Choroid plexus epithelial cell (primary cell): ENCODE measurements at regions not wholly inside any gene's neighbourhood (a gene's known extent, or its start where the extent isn't known, plus 50 kb on each side); places are given as distances from the start of the nearest gene placed in this dataset.

Source experiments
- DNase-seq: peaks from one replicate; pipeline ENCODE4 v3.0.0-alpha.2; 2010; ENCODE audit warnings: low read depth
- H3K4me3 ChIP-seq: 2 replicates; pipeline ENCODE4 v1.5.1; 2011; ENCODE audit warnings: low read depth, mild to moderate bottlenecking, control low read depth, low read length, moderate library complexity
- CTCF ChIP-seq: conservative IDR thresholded peaks from 2 replicates; pipeline ENCODE4 v1.5.1; 2011; ENCODE audit warnings: low read depth, mild to moderate bottlenecking, control low read depth, inconsistent platforms, low read length, moderate library complexity

DNA sequence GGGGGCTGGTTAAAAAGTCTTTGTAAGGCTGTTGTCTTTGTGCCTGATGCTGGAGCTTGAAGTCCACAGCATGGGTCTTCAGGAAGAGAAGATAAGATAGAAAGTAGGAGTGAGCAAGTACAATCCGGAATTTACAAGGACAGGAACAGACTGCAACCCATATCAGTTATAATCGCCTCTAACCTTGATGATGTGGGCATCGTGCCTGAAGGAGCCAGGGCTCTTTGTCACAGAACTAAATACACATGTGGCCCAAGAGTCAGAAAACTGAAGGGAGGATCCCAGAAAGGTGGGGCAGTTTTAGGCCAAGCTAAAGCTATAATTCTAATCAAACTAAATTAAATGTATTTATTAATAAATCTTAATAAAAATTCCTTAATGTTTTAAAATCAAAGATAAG is 132.2 kb downstream of the TMCO5A start:
- TF ChIP-seq CTCF = no peak
- no peak overlapping the region for H3K4me3 ChIP-seq
- no peak for DNase-seq

DNA sequence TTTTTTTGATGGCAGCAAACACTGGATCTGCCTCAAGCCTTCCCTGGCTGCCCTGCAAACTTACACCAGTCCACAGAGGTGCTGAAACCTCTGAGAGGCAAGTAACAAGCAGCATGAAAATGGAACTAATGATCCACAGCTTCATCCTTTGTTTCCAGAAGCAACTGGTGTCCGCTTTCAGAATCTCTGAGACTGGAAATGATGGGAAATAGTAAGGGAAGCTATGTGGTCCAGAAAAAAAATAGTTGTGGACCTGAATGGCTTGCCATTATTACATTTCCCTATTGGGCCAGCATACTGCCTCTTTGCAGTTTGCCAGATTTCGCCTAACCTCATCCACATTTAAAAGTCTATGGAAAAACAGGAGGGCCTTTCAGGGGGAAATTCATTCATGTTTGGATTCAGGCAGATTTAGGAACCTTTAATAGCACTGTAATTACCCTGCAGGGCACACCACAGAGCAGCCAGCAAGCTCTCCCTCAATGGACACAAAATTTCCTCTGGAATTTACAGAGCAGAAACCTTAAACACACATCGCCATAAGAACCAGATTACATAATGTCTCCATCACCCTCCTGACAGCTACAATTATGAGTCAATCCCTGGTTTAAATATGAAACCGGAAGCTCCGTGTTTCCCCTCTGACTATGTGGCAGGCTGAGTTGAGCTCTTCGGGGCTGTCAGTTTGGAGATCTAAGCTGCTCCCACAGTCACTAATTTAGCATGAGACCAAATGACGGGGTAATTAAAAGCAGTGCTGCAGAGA is 134.4 kb downstream of the TMCO5A start:
- H3K4me3 ChIP-seq = peak overlapping the region; percentile 33
- DNase-seq = peak; percentile 87
- no peak for TF ChIP-seq CTCF

GRCh38 chr15:38069511-38070011 is 135.1 kb downstream of the TMCO5A start:
- DNase-seq = peak; percentile 91
- TF ChIP-seq CTCF = no peak
- no peak overlapping the region for H3K4me3 ChIP-seq

DNA sequence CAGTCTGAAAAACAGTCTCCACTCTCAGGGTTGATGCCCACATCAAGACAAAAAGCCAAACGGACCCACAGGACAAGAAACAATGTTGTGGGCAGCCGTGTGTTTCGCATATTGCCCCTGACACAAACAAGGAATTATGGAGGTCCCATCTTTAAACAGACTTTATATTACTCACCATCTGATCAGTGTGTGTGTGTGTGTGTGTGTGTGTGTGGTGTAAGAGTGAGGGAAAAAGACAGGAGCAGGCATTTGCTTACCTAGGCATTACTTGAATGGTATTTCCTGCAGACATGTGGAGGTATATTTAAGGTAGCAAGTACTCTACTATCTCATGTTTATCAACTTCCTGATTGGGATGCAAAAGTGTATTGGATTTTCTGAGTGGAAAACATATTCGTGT is 136.3 kb downstream of the TMCO5A start:
- no peak overlapping the region for H3K4me3 ChIP-seq
- TF ChIP-seq CTCF = no peak
- DNase-seq = no peak

GRCh38 chr15:38071211-38071972 is 137.0 kb downstream of the TMCO5A start:
- DNase-seq = no peak
- H3K4me3 ChIP-seq = no peak overlapping the region
- no peak for TF ChIP-seq CTCF

DNA sequence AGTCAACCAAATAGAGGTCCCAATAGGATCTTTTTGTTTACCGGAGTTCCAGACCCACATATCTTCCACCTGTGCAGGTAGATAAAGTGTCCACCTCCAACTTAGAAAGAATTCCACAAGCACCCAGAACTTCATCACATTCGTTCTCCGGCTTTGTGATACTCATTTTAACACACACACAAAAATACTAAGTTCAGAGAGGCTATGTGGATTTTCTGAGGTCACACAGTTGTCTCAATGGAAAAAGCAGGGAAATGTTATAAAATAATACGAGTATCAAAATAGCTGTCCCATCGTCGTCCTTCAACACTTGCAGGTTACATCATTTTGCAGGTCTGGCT is 137.5 kb downstream of the TMCO5A start:
- peak overlapping the region; percentile 60 for H3K4me3 ChIP-seq
- no peak for DNase-seq
- TF ChIP-seq CTCF = no peak
